ENCODE measurements at regions not wholly inside any gene's neighbourhood (a gene's known extent, or its start where the extent isn't known, plus 50 kb on each side); places are given as distances from the start of the nearest gene placed in this dataset.

GRCh38 chr16:62549875-62550274 is 513.6 kb upstream of the CDH8 start:
- TF ChIP-seq EGR1 (IDR thresholded peaks at IDR 0.05) (no peak), CEBPB (IDR thresholded peaks at IDR 0.05) (no peak)

DNA sequence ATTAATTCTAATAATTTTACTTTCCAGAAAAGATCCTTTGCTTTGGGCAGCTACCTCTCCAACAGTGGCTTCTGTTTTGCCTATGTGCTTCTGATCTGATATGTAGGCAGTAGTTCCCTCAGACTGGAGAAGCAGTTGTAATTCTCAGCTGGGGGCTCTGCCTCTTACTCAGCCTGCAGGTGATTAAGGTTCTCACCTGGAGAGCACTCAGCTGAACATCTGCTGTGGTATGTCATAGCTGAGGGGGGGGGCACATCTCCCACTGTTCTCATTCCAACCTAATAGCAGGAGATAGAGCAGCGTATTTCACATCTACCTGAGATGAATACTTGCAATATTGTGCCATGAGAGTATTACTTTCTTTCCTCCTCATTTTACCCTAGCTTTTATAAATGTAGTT is 511.9 kb upstream of the CDH8 start:
- TF ChIP-seq, protein P1, sequence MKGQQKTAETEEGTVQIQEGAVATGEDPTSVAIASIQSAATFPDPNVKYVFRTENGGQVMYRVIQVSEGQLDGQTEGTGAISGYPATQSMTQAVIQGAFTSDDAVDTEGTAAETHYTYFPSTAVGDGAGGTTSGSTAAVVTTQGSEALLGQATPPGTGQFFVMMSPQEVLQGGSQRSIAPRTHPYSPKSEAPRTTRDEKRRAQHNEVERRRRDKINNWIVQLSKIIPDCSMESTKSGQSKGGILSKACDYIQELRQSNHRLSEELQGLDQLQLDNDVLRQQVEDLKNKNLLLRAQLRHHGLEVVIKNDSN (IDR thresholded peaks at IDR 0.05) = no peak
- TF ChIP-seq RAD21 (IDR thresholded peaks at IDR 0.05; ENCODE audit: low read depth) (no peak), YY1 (IDR thresholded peaks at IDR 0.05; ENCODE audit: low read depth) (no peak), NFIC (IDR thresholded peaks at IDR 0.05) (no peak), EGR1 (IDR thresholded peaks at IDR 0.05) (no peak), FOXM1 (IDR thresholded peaks at IDR 0.05; ENCODE audit: borderline replicate concordance, low read depth) (no peak), REST (IDR thresholded peaks at IDR 0.05; ENCODE audit: low read depth) (no peak), TEAD4 (IDR thresholded peaks at IDR 0.05) (no peak), CREB1 (IDR thresholded peaks at IDR 0.05; ENCODE audit: low read depth) (no peak), TCF12 (IDR thresholded peaks at IDR 0.05; ENCODE audit: low read depth) (no peak), TAF1 (IDR thresholded peaks at IDR 0.05; ENCODE audit: low read depth) (no peak), ZBTB7A (IDR thresholded peaks at IDR 0.05; ENCODE audit: low read depth) (no peak), CEBPB (IDR thresholded peaks at IDR 0.05) (no peak), MAX (IDR thresholded peaks at IDR 0.05) (no peak), EP300 (IDR thresholded peaks at IDR 0.05; ENCODE audit: borderline replicate concordance) (no peak)

- TF ChIP-seq REST (IDR thresholded peaks at IDR 0.05; ENCODE audit: low read depth) = no peak
- no peak for TF ChIP-seq YY1 (IDR thresholded peaks at IDR 0.05; ENCODE audit: low read depth)
- no peak for TF ChIP-seq RAD21 (IDR thresholded peaks at IDR 0.05; ENCODE audit: low read depth)
- no peak for TF ChIP-seq MAX (IDR thresholded peaks at IDR 0.05)
- no peak for TF ChIP-seq EP300 (IDR thresholded peaks at IDR 0.05; ENCODE audit: borderline replicate concordance)
- TF ChIP-seq CEBPB (IDR thresholded peaks at IDR 0.05) = no peak
- TF ChIP-seq FOXM1 (IDR thresholded peaks at IDR 0.05; ENCODE audit: borderline replicate concordance, low read depth) = no peak
- TF ChIP-seq NFIC (IDR thresholded peaks at IDR 0.05) = no peak
- no peak for TF ChIP-seq EGR1 (IDR thresholded peaks at IDR 0.05)
- no peak for TF ChIP-seq TAF1 (IDR thresholded peaks at IDR 0.05; ENCODE audit: low read depth)
- no peak for TF ChIP-seq ZBTB7A (IDR thresholded peaks at IDR 0.05; ENCODE audit: low read depth)
- TF ChIP-seq TEAD4 (IDR thresholded peaks at IDR 0.05) = no peak
- TF ChIP-seq, protein P1 (IDR thresholded peaks at IDR 0.05) = no peak
- no peak for TF ChIP-seq CREB1 (IDR thresholded peaks at IDR 0.05; ENCODE audit: low read depth)
- no peak for TF ChIP-seq TCF12 (IDR thresholded peaks at IDR 0.05; ENCODE audit: low read depth)
Observed at GRCh38 chr16:62546701-62547100, 510.5 kb upstream of the CDH8 start.

DNA sequence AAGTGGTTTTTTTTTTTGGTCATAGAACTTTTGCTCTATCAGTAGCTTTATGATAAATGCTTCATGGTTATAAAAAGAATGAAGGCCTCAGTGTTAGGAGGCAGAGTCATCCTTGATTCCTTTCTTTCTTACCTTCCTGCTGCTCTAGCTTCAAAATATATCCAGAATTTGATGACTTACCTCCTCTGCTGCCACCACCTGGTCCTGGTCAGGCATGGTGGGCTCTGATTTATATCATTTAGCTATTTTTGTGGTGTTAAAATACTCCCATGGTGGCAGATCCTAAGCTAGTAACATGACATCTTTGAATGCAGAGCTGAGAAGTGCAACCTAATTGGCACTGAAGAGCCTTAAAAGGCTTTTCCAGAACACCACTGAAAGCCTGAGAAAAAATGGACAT is 508.8 kb upstream of the CDH8 start:
- TF ChIP-seq EGR1 (IDR thresholded peaks at IDR 0.05) (no peak), MAX (IDR thresholded peaks at IDR 0.05) (no peak), NFIC (IDR thresholded peaks at IDR 0.05) (no peak), CREB1 (IDR thresholded peaks at IDR 0.05; ENCODE audit: low read depth) (no peak), CEBPB (IDR thresholded peaks at IDR 0.05) (no peak), RAD21 (IDR thresholded peaks at IDR 0.05; ENCODE audit: low read depth) (no peak)

- no peak for TF ChIP-seq REST (IDR thresholded peaks at IDR 0.05; ENCODE audit: low read depth)
- no peak for TF ChIP-seq TEAD4 (IDR thresholded peaks at IDR 0.05)
- no peak for TF ChIP-seq FOXM1 (IDR thresholded peaks at IDR 0.05; ENCODE audit: borderline replicate concordance, low read depth)
- no peak for TF ChIP-seq YY1 (IDR thresholded peaks at IDR 0.05; ENCODE audit: low read depth)
- TF ChIP-seq TAF1 (IDR thresholded peaks at IDR 0.05; ENCODE audit: low read depth) = no peak
Observed at GRCh38 chr16:62543516-62543915, 507.3 kb upstream of the CDH8 start.
